COR-L47 (cell line): ENCODE measurements at regions not wholly inside any gene's neighbourhood (a gene's known extent, or its start where the extent isn't known, plus 50 kb on each side); places are given as distances from the start of the nearest gene placed in this dataset.
"Not testable (repeated sequence)": the region's sequence is repeated elsewhere in the genome, so short reads cannot be mapped to it uniquely, and the experiment has no call there.

ENCODE experiments used
- DNase-seq: peaks from one replicate; lab custom pipeline; 2025; lab: John Stamatoyannopoulos, UW

- no peak for DNase-seq
Observed at GRCh38 chr1:234841710-234842231, 231.8 kb upstream of the IRF2BP2 start.

GRCh38 chr1:234841281-234841680 lies 231.3 kb upstream of the IRF2BP2 start:
- no peak for DNase-seq

GRCh38 chr1:234840843-234841242 lies 230.9 kb upstream of the IRF2BP2 start:
- DNase-seq, result no peak

- DNase-seq, result no peak
Observed at GRCh38 chr1:234840253-234840652, 230.3 kb upstream of the IRF2BP2 start.

GRCh38 chr1:234839663-234840062 lies 229.7 kb upstream of the IRF2BP2 start:
- DNase-seq, result no peak

GRCh38 chr1:234838820-234839219 lies 228.8 kb upstream of the IRF2BP2 start:
- DNase-seq, result no peak

GRCh38 chr1:234838182-234838581 lies 228.2 kb upstream of the IRF2BP2 start:
- no peak for DNase-seq

GRCh38 chr1:234837713-234838112 lies 227.7 kb upstream of the IRF2BP2 start:
- DNase-seq, result no peak

- DNase-seq, result no peak
Observed at GRCh38 chr1:234836776-234837357, 226.9 kb upstream of the IRF2BP2 start.

- no peak for DNase-seq
Observed at GRCh38 chr1:234836045-234836681, 226.2 kb upstream of the IRF2BP2 start.

GRCh38 chr1:234835239-234835638 lies 225.3 kb upstream of the IRF2BP2 start:
- no peak for DNase-seq

- no peak for DNase-seq
Observed at GRCh38 chr1:234833646-234834045, 223.7 kb upstream of the IRF2BP2 start.

- no peak for DNase-seq
Observed at GRCh38 chr1:234833118-234833517, 223.1 kb upstream of the IRF2BP2 start.

GRCh38 chr1:234827656-234828055 lies 217.7 kb upstream of the IRF2BP2 start:
- no peak for DNase-seq

- no peak for DNase-seq
Observed at GRCh38 chr1:234827181-234827580, 217.2 kb upstream of the IRF2BP2 start.

- DNase-seq, result no peak
Observed at GRCh38 chr1:234826352-234826751, 216.4 kb upstream of the IRF2BP2 start.

GRCh38 chr1:234825498-234826165 lies 215.7 kb upstream of the IRF2BP2 start:
- DNase-seq, result no peak

- not testable (repeated sequence) for DNase-seq
Observed at GRCh38 chr1:234824836-234825235, 214.9 kb upstream of the IRF2BP2 start.

GRCh38 chr1:234823191-234824176 lies 213.5 kb upstream of the IRF2BP2 start:
- DNase-seq, result no peak

- DNase-seq, result no peak
Observed at GRCh38 chr1:234821840-234822239, 211.9 kb upstream of the IRF2BP2 start.

GRCh38 chr1:234820597-234820996 lies 210.6 kb upstream of the IRF2BP2 start:
- no peak for DNase-seq

- DNase-seq, result not testable (repeated sequence)
Observed at GRCh38 chr1:234819845-234820244, 209.9 kb upstream of the IRF2BP2 start.
